ENCODE measurements at regions not wholly inside any gene's neighbourhood (a gene's known extent, or its start where the extent isn't known, plus 50 kb on each side); places are given as distances from the start of the nearest gene placed in this dataset.

DNA sequence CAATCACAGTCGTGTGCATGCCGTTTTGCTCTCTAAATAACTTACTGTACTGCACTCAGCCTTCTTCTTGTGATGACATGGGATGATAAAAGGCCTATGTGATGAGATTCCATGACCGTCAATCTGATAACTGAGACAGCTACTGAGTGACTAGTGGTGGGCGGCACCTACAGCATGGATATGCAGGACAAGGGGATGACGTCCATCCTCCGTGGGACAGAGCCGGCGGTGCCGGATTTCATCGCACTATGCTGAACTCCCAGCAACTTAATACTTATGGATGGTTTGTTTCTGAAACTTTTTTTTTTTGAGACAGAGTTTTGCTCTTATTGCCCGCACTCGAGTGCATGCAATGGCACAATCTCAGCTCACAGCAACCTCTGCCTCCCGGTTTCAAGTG, 146.8 kb upstream of the TSHZ3 start:
- DNase-seq (ENCODE audit: low read depth, low spot score): no peak
- Histone ChIP-seq H3K4me2 (ENCODE audit: control insufficient read depth, extremely low read depth, insufficient read depth, low read depth, low read length) (no peak overlapping the region), H3K9me3 (ENCODE audit: control insufficient read depth, low read depth, low read length) (no peaks in the 10 kb centered on the region), H3K4me3 (ENCODE audit: control insufficient read depth in 2 of 3, extremely low read depth in 1 of 3, insufficient read depth in 2 of 3, low read depth in 1 of 3, low read length in 3 of 3) (no peak overlapping the region), H3K4me1 (ENCODE audit: control insufficient read depth, extremely low read depth, insufficient read depth, low read length) (no peaks in the 10 kb centered on the region), H3K9me1 (ENCODE audit: control insufficient read depth, extremely low read depth, insufficient read depth, low read length) (no peaks in the 10 kb centered on the region), H2AFZ (ENCODE audit: control insufficient read depth, low read length) (no peak overlapping the region), H3K36me3 (ENCODE audit: control insufficient read depth in 2 of 2, extremely low read depth in 1 of 2, insufficient read depth in 2 of 2, low read length in 2 of 2) (no peaks in the 10 kb centered on the region), H3K79me2 (ENCODE audit: control insufficient read depth, insufficient read depth, low read length) (no peaks in the 10 kb centered on the region), H4K20me1 (ENCODE audit: control insufficient read depth, extremely low read depth, insufficient read depth, low read length) (no peaks in the 10 kb centered on the region), H3K27ac (ENCODE audit: control insufficient read depth, insufficient read depth, low read length) (no peak overlapping the region), H3K9ac (ENCODE audit: control insufficient read depth, extremely low read depth, insufficient read depth, low read length) (no peak overlapping the region), H3K27me3 (ENCODE audit: control insufficient read depth, extremely low read depth, insufficient read depth, low read length) (no peaks in the 10 kb centered on the region)
- TF ChIP-seq EZH2 (IDR thresholded peaks at IDR 0.05; ENCODE audit: low read length): no peak
- TF ChIP-seq, protein P1, sequence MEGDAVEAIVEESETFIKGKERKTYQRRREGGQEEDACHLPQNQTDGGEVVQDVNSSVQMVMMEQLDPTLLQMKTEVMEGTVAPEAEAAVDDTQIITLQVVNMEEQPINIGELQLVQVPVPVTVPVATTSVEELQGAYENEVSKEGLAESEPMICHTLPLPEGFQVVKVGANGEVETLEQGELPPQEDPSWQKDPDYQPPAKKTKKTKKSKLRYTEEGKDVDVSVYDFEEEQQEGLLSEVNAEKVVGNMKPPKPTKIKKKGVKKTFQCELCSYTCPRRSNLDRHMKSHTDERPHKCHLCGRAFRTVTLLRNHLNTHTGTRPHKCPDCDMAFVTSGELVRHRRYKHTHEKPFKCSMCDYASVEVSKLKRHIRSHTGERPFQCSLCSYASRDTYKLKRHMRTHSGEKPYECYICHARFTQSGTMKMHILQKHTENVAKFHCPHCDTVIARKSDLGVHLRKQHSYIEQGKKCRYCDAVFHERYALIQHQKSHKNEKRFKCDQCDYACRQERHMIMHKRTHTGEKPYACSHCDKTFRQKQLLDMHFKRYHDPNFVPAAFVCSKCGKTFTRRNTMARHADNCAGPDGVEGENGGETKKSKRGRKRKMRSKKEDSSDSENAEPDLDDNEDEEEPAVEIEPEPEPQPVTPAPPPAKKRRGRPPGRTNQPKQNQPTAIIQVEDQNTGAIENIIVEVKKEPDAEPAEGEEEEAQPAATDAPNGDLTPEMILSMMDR (optimal IDR thresholded peaks at IDR 0.05 in 1 of 3, IDR thresholded peaks at IDR 0.05 in 1 of 3, conservative IDR thresholded peaks at IDR 0.05 in 1 of 3; ENCODE audit: extremely low read depth in 1 of 3, insufficient read depth in 2 of 3, low read length in 3 of 3): no peak
- FAIRE-seq: no peak
- dilution Hi-C loops (cut with MboI; ENCODE audit: extremely low pct_ligation_motif_present, low sequenced_read_pairs): no loop called here

DNA sequence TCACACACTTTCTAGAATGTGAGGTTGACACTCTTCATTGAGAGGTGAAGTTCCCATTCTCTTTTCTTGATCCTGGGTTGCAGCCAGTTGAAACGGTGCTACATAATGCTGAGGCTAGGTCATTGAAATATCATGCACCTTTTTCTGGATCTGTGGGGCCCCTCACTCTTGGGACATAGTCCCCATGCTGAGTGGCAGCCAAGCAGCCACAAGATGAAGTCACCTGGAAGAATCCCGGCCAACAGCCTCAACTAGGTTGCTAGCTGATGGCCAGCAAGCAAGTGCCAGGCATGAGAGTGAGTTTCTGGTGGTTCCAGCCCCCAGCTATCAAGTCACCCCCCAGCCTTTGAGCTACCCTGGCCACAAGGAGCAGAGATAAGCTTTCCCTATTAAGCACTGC, 148.5 kb upstream of the TSHZ3 start:
- Histone ChIP-seq H3K79me2 (ENCODE audit: control insufficient read depth, insufficient read depth, low read length) (no peaks in the 10 kb centered on the region), H3K9me3 (ENCODE audit: control insufficient read depth, low read depth, low read length) (no peaks in the 10 kb centered on the region), H4K20me1 (ENCODE audit: control insufficient read depth, extremely low read depth, insufficient read depth, low read length) (no peaks in the 10 kb centered on the region), H2AFZ (ENCODE audit: control insufficient read depth, low read length) (no peak overlapping the region), H3K9me1 (ENCODE audit: control insufficient read depth, extremely low read depth, insufficient read depth, low read length) (no peaks in the 10 kb centered on the region), H3K4me2 (ENCODE audit: control insufficient read depth, extremely low read depth, insufficient read depth, low read depth, low read length) (no peak overlapping the region), H3K4me1 (ENCODE audit: control insufficient read depth, extremely low read depth, insufficient read depth, low read length) (no peaks in the 10 kb centered on the region), H3K9ac (ENCODE audit: control insufficient read depth, extremely low read depth, insufficient read depth, low read length) (no peak overlapping the region), H3K27ac (ENCODE audit: control insufficient read depth, insufficient read depth, low read length) (no peak overlapping the region), H3K27me3 (ENCODE audit: control insufficient read depth, extremely low read depth, insufficient read depth, low read length) (no peaks in the 10 kb centered on the region), H3K4me3 (ENCODE audit: control insufficient read depth in 2 of 3, extremely low read depth in 1 of 3, insufficient read depth in 2 of 3, low read depth in 1 of 3, low read length in 3 of 3) (no peak overlapping the region), H3K36me3 (ENCODE audit: control insufficient read depth in 2 of 2, extremely low read depth in 1 of 2, insufficient read depth in 2 of 2, low read length in 2 of 2) (no peaks in the 10 kb centered on the region)
- dilution Hi-C loops (cut with MboI; ENCODE audit: extremely low pct_ligation_motif_present, low sequenced_read_pairs): no loop called here
- TF ChIP-seq EZH2 (IDR thresholded peaks at IDR 0.05; ENCODE audit: low read length): no peak
- TF ChIP-seq, protein P1 (optimal IDR thresholded peaks at IDR 0.05 in 1 of 3, IDR thresholded peaks at IDR 0.05 in 1 of 3, conservative IDR thresholded peaks at IDR 0.05 in 1 of 3; ENCODE audit: extremely low read depth in 1 of 3, insufficient read depth in 2 of 3, low read length in 3 of 3): no peak
- DNase-seq (ENCODE audit: low read depth, low spot score) (no peak), FAIRE-seq (no peak)

All from keratinocyte (primary cell).